Thyroid gland (tissue), 4 donors: ENCODE measurements at regions not wholly inside any gene's neighbourhood (a gene's known extent, or its start where the extent isn't known, plus 50 kb on each side); places are given as distances from the start of the nearest gene placed in this dataset.

Experiments used
- CTCF ChIP-seq, 6 experiments: fragments of 200-600 bp in 3 of 6; fragments of 450-650 bp in 3 of 6; sonication (generic) in 3 of 6; IDR thresholded peaks; one replicate each; pipeline ENCODE4 v1.5.1; 2016 to 2019; ENCODE audit warnings: antibody characterized with exemption in 6 of 6, mild to moderate bottlenecking in 2 of 6, inconsistent platforms in 1 of 6, moderate library complexity in 1 of 6
- POLR2A ChIP-seq, 2 donors: fragments of 450-650 bp; IDR thresholded peaks; one replicate each; pipeline ENCODE4 v1.6.1; 2017; ENCODE audit warnings: antibody characterized with exemption in 2 of 2, mild to moderate bottlenecking in 2 of 2, moderate library complexity in 1 of 2

DNA sequence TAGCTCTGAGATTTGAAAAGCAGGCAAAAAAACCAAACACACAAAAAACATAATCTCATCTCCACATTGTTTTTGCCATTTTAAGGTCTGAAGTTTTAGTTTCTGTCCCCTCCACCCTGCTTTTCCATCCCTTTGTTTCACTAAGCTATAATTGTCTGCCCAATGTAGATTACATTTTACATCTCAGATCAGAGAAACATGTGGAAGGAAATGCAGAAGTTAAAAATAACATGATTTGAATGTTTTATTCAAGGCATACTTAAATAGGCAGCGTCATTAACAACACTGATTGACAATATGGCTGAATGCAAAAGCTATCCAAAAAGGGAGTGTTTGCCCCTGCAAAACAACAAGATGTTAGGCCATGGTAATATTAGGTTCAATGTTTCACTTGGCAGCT is 448.1 kb upstream of the ZNF385D start:
- TF ChIP-seq POLR2A (IDR thresholded peaks at IDR 0.05), result no peak
- no peak for TF ChIP-seq CTCF (IDR thresholded peaks at IDR 0.05)
